ENCODE measurements at regions not wholly inside any gene's neighbourhood (a gene's known extent, or its start where the extent isn't known, plus 50 kb on each side); places are given as distances from the start of the nearest gene placed in this dataset.

DNA sequence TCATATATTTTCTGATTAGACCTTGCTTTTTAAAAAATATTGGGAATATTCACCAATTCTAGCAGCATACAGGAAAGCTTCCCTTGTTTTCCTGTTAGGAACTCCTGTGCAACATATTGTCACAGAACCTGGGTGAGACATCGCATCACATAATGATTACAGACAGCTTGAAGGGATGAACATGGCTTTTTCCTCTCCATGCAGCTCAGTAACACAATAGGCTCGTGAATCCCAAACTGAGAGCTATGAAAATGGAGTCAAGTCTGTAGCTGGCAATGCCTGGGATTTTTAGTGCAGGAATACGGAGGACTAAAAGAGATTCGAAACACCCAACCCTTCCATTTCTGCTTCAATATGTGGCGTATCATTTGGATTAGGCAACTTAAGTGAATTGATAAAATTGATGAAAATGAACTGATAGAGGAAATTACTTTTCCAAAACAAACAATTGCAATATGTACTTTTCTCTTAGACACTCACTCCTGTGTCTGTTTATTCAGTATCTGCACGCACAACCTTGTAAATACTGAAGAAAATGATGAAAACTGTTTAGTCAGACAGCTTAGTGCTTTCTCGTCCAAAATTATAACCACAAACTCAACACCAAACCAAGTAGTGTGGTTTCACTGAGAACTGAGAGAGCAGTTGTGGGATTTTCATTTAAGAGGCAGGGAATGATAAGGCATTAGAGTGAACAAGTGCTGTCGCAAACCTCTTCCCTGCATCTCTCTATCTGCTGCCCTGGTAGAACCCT is 250.4 kb downstream of the PTBP2 start:
- Histone ChIP-seq H3K36me3 (ENCODE audit: insufficient read depth, low read length) (no peaks in the 10 kb centered on the region), H3K4me1 (ENCODE audit: insufficient read depth, low read length) (no peaks in the 10 kb centered on the region), H3K9ac (ENCODE audit: low read depth, low read length) (no peak overlapping the region), H3K9me3 (ENCODE audit: control insufficient read depth, insufficient read depth, low read length) (no peaks in the 10 kb centered on the region)

DNA sequence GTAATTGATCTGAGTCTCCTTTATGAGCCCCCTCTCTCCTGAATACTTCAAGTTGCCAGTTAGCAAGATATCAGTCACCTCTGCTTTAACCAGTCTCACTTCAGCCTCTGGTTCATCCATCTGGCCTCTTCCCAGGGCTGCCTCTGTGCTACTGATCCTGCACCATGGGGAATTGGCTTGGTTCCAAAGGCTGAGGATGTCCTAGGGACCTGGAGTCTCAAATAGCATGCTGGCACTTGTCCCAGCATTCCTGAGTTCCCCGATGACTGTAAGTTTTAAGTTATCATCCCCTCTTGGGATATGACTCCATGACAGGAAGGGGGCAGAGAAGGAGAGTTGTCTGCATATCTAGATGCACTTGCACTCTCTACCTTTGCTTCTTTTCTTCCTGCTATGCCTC is 252.0 kb downstream of the PTBP2 start:
- H3K4me1 ChIP-seq (ENCODE audit: insufficient read depth, low read length) = no peaks in the 10 kb centered on the region
- H3K9ac ChIP-seq (ENCODE audit: low read depth, low read length) = no peak overlapping the region
- no peaks in the 10 kb centered on the region for H3K36me3 ChIP-seq (ENCODE audit: insufficient read depth, low read length)
- H3K9me3 ChIP-seq (ENCODE audit: control insufficient read depth, insufficient read depth, low read length) = no peaks in the 10 kb centered on the region

DNA sequence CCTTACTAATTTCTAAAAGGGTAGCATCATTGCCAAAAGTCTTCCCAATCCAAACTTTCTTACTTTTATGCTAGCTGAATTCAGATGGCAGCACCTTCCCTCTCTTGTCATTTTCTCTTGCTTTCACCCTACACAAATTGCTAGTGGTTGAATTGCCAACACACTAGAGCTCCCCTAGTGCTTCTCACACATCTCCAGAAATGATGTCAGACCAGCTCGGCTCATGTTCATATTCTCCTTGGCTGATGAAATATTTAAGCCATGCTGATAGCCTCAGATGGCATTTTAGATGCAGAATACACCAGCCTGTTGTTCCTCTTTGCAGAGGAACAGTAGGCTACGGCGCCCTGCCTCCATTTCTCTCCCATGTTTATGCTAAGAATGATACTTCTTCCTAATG is 256.9 kb downstream of the PTBP2 start:
- peaks cover 4% of the 10 kb centered on the region; the same call in 1 of the 2 replicates for H3K4me1 ChIP-seq (ENCODE audit: insufficient read depth, low read length)
- no peaks in the 10 kb centered on the region for H3K36me3 ChIP-seq (ENCODE audit: insufficient read depth, low read length)
- H3K9me3 ChIP-seq (ENCODE audit: control insufficient read depth, insufficient read depth, low read length) = no peaks in the 10 kb centered on the region
- no peak overlapping the region for H3K9ac ChIP-seq (ENCODE audit: low read depth, low read length)

DNA sequence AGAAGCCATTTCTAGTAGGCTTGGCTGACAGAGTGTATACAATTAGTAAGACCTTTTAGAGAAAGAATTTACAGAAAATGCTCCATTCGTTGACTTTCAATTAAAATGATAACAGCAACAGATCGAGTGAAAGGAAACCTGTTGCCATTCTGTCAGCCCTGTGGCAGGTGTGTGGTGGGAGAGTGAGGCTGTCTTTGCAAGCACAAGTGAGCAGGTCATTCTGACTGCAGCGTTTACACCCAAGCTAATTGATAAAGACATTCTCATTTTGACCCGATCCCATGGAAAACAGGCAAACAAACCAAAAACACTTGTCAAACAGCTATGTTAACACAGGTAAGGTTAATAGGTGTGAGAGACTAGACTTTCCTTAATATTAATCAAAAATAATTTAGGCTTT is 257.3 kb downstream of the PTBP2 start:
- H3K9ac ChIP-seq (ENCODE audit: low read depth, low read length) = no peak overlapping the region
- peaks cover 4% of the 10 kb centered on the region; the same call in 1 of the 2 replicates for H3K4me1 ChIP-seq (ENCODE audit: insufficient read depth, low read length)
- no peaks in the 10 kb centered on the region for H3K36me3 ChIP-seq (ENCODE audit: insufficient read depth, low read length)
- H3K9me3 ChIP-seq (ENCODE audit: control insufficient read depth, insufficient read depth, low read length) = no peaks in the 10 kb centered on the region

DNA sequence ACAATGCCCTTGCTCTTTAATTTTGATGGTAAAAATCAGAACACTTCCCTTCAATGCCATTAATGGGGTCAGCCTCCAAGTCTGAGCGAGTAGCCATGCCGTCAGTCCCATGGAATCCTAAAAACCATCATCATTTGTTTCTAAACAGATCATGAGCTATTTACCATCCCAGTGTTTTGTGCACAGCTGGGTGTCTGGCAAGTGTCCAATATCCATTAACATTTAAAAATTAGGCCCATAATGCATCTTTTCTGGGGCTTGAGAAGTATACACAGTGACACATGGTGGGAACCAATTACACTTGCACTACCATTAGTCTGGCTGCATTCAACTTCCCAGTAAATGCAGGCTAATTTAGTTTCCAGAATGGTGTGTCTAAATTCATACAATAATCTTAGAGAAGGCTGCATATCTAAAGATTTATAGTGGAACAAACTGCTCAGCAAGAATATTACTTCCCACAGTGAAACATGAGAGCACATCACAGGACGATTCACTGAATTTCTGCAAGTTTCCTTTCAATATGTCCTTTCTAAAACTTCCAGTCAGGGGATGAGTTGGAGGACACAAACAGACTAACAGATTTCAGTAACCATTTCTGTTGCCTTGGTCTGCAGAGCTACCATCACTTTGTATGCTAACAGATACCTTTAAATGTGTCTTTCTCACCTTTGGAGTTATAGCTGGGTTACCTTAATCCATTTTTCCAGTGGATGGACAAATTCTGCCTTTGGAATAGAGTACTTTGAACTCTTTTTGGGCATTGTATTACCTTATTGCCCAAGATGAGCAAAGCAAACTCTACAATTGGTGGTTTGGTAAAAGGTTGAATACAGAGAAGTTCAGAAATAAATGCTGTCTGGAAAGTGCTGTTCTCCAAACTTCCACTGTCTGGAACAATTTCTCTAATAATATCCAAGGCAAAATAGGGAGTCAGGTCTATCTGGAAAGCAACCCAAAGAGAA is 258.0 kb downstream of the PTBP2 start:
- Histone ChIP-seq H3K36me3 (ENCODE audit: insufficient read depth, low read length) (no peaks in the 10 kb centered on the region), H3K9ac (ENCODE audit: low read depth, low read length) (no peak overlapping the region), H3K4me1 (ENCODE audit: insufficient read depth, low read length) (peaks cover 4% of the 10 kb centered on the region; the same call in 1 of the 2 replicates), H3K9me3 (ENCODE audit: control insufficient read depth, insufficient read depth, low read length) (no peaks in the 10 kb centered on the region)

DNA sequence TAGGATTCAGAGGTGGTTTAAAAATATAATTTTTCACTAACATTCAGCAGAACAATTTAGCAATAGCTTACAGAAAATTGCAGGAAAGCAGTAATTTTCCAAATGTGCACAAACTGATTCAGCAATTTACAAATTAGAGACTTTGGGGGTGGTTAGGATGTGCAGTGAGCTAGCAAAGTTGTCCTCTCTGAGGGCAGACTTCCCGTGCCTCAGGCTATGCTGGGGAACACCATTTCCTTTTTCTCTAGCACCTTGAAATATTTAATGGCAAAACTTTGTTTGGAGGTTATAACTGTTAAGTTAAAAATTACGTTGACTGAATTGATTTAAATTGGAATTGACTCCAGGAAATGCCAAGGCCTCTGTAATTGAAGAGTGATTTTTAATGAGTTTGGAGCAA is 258.9 kb downstream of the PTBP2 start:
- no peaks in the 10 kb centered on the region for H3K36me3 ChIP-seq (ENCODE audit: insufficient read depth, low read length)
- H3K4me1 ChIP-seq (ENCODE audit: insufficient read depth, low read length) = peaks cover 4% of the 10 kb centered on the region; the same call in 1 of the 2 replicates
- H3K9ac ChIP-seq (ENCODE audit: low read depth, low read length) = no peak overlapping the region
- H3K9me3 ChIP-seq (ENCODE audit: control insufficient read depth, insufficient read depth, low read length) = no peaks in the 10 kb centered on the region

DNA sequence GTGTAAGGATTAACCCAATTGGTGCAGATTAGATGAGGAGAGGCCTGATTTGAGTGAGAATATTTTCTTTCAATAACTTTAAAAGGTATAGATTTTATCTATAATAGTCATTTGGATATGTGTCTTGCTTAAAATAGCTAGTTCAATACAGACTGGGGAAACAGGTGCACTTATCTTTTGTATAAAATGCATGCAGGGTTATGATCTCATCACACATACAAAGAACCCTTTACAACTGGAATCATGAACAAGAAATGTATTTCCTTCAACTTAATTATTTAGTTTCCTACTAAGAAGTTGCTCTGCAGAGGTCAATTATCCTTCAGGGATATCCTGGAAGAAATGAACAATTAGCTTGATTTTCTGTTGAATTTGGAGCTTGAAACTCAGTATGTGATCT is 259.6 kb downstream of the PTBP2 start:
- Histone ChIP-seq H3K9me3 (ENCODE audit: control insufficient read depth, insufficient read depth, low read length) (peaks cover 3% of the 10 kb centered on the region), H3K36me3 (ENCODE audit: insufficient read depth, low read length) (no peaks in the 10 kb centered on the region), H3K9ac (ENCODE audit: low read depth, low read length) (no peak overlapping the region), H3K4me1 (ENCODE audit: insufficient read depth, low read length) (peaks cover 4% of the 10 kb centered on the region; the same call in 1 of the 2 replicates)

DNA sequence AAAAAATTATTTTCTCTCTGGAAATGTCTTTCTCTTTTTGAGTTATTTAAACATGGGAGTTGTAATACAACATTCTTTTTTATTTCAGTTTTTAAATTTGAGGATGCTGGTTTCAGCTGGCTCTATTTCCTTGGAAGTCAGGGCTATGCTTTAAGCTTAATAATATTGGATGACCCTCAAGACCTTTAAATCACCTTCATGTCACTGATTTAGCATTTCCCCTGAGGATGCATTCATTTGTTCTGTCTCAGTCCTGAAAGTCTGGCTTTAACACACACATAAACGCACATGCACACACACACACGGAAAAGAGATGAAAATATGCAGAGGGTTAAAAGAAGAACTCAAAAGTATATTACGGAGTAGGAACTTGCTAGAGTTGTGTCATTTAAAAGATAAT is 260.5 kb downstream of the PTBP2 start:
- peaks cover 3% of the 10 kb centered on the region for H3K9me3 ChIP-seq (ENCODE audit: control insufficient read depth, insufficient read depth, low read length)
- peaks cover 4% of the 10 kb centered on the region; the same call in 1 of the 2 replicates for H3K4me1 ChIP-seq (ENCODE audit: insufficient read depth, low read length)
- H3K36me3 ChIP-seq (ENCODE audit: insufficient read depth, low read length) = no peaks in the 10 kb centered on the region
- H3K9ac ChIP-seq (ENCODE audit: low read depth, low read length) = no peak overlapping the region

DNA sequence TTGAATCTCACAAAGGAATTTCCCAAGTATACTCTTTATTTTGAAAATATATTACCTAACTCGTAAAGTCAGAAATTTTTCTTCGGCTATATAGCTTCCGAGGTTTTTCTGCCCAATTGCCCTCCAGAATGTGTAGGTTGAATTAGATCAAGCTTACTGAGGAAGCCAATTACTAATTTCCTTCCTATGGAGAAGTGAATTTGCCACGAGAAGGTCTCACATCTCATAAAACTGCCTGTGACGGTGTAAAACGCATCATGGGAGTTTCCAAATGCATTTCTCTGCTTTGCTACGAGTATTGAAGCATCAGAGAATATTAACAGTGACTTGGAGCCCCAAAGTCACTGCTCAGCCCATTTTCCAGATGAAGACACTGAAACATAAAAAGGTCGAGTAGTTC is 262.3 kb downstream of the PTBP2 start:
- Histone ChIP-seq H3K4me1 (ENCODE audit: insufficient read depth, low read length) (peaks cover 4% of the 10 kb centered on the region; the same call in 1 of the 2 replicates), H3K9ac (ENCODE audit: low read depth, low read length) (no peak overlapping the region), H3K36me3 (ENCODE audit: insufficient read depth, low read length) (no peaks in the 10 kb centered on the region), H3K9me3 (ENCODE audit: control insufficient read depth, insufficient read depth, low read length) (peaks cover 3% of the 10 kb centered on the region)

DNA sequence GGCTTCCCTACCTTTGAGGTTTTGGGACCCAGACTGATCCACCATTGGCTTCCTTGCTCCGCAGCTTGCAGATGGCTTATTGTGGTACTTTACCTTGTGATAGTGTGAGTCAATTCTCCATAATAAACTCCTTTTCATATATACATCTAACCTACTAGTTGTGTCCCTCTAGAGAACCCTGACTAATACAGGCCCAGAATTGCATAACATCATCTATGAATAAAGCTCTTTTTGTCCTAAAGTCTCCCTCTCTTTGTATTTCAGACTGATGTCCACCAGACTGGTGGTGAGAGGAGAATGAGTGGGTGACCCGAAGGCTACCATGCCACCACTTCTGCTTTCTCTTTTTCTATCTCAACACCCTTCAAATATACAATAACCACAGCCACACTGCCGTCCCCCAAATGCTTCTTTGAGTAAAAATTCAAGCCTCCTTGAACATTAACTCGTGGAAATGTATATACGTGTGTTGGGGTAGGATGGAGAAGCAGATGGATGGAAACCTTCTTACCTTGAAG is 265.7 kb downstream of the PTBP2 start:
- H3K9ac ChIP-seq (ENCODE audit: low read depth, low read length) = no peak overlapping the region
- no peaks in the 10 kb centered on the region for H3K4me1 ChIP-seq (ENCODE audit: insufficient read depth, low read length)
- H3K36me3 ChIP-seq (ENCODE audit: insufficient read depth, low read length) = no peaks in the 10 kb centered on the region
- peaks cover 3% of the 10 kb centered on the region for H3K9me3 ChIP-seq (ENCODE audit: control insufficient read depth, insufficient read depth, low read length)

DNA sequence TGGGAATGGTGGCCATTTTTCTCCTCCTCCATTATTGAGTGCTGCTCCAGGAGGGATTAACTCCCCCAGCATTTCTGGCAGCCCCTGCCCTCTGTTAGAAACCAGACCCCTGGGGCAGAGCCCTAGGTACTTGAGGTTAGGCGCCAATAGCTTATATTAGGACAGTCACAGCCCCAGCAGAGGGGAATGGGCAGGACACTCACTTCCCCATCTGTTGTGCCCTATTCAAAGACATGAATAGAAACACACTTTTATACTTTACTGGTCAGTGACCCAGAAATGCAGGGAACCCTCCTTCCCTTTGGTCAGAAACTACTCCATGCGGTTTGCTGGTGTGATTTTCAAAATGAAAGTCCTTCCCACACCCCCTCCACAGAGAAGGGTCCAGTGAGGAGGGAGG is 267.7 kb downstream of the PTBP2 start:
- H3K9ac ChIP-seq (ENCODE audit: low read depth, low read length) = no peak overlapping the region
- H3K9me3 ChIP-seq (ENCODE audit: control insufficient read depth, insufficient read depth, low read length) = peaks cover 3% of the 10 kb centered on the region
- no peaks in the 10 kb centered on the region for H3K36me3 ChIP-seq (ENCODE audit: insufficient read depth, low read length)
- H3K4me1 ChIP-seq (ENCODE audit: insufficient read depth, low read length) = no peaks in the 10 kb centered on the region

DNA sequence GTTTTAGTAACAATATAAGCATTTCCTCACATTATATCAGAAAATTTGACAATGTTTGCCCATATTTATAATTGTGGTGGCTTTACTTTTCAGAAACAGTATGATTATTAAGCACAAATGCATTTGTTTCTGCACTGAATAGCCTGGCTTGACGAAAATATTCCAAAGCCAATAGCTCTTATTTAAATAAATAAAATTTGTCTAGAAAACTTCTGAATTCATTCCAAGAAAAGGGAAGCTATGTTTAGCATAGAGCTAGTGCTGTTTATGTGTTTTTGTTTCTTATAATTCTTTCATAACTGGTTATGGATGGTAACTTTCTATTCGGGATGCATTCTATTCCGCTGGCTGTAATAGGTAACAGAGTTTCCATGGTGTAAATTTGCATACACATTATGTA is 268.6 kb downstream of the PTBP2 start:
- H3K9me3 ChIP-seq (ENCODE audit: control insufficient read depth, insufficient read depth, low read length) = peaks cover 3% of the 10 kb centered on the region
- no peaks in the 10 kb centered on the region for H3K36me3 ChIP-seq (ENCODE audit: insufficient read depth, low read length)
- no peak overlapping the region for H3K9ac ChIP-seq (ENCODE audit: low read depth, low read length)
- no peaks in the 10 kb centered on the region for H3K4me1 ChIP-seq (ENCODE audit: insufficient read depth, low read length)

DNA sequence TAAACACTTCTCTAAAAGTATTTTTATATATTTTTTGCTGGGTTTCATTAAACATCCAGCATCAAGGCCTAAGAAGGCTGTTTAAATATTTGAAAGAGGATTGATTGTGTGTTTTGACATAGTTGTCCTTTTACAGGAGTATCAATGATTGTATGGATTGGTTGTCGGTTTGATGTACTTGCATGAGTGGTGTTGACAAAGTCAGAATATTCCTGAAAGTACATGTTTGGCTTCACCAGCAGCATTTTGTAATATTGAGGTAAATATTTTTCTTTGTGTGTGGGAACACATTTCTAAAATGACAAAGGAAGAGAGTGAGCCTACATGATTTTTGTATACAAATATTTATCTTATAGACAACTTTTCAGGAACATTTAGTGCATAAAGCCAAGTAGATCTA is 269.7 kb downstream of the PTBP2 start:
- no peaks in the 10 kb centered on the region for H3K36me3 ChIP-seq (ENCODE audit: insufficient read depth, low read length)
- no peak overlapping the region for H3K9ac ChIP-seq (ENCODE audit: low read depth, low read length)
- H3K4me1 ChIP-seq (ENCODE audit: insufficient read depth, low read length) = no peaks in the 10 kb centered on the region
- no peaks in the 10 kb centered on the region for H3K9me3 ChIP-seq (ENCODE audit: control insufficient read depth, insufficient read depth, low read length)

DNA sequence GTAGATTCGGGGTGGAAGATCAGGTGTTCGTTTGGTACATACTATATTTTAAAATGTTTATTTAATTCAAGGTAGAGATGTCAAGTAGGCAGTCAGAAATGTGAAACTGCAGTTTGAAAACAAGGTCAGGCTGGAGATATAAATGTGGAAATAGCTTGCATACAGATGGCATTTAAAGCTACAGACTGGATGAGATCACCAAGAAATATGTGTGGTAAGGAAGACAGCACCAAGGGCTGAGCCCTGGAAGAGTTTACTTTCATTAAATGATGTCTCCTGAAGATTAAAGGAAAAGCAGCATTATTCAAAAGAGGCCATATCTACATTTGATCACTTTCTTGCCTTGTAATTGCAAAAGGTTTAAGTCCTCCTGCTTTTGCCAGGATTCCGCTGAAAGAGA is 271.3 kb downstream of the PTBP2 start:
- Histone ChIP-seq H3K36me3 (ENCODE audit: insufficient read depth, low read length) (no peaks in the 10 kb centered on the region), H3K4me1 (ENCODE audit: insufficient read depth, low read length) (no peaks in the 10 kb centered on the region), H3K9me3 (ENCODE audit: control insufficient read depth, insufficient read depth, low read length) (no peaks in the 10 kb centered on the region), H3K9ac (ENCODE audit: low read depth, low read length) (no peak overlapping the region)
